K562 (cell line): ENCODE measurements at regions not wholly inside any gene's neighbourhood (a gene's known extent, or its start where the extent isn't known, plus 50 kb on each side); places are given as distances from the start of the nearest gene placed in this dataset.

Source experiments
- BACH1 ChIP-seq: fragments of 200-800 bp; sonication (Bioruptor generic); IDR thresholded peaks from 2 replicates; pipeline ENCODE4 v1.6.1; 2016; ENCODE audit warnings: missing genetic modification characterization, missing compliant biosample characterization
- BRF1 ChIP-seq: IDR thresholded peaks from 3 replicates; pipeline ENCODE4 v1.6.1; 2011; ENCODE audit warnings: borderline replicate concordance, mild to moderate bottlenecking; ENCODE audit not compliant: insufficient read length; ENCODE audit errors: extremely low read depth
- DEAF1 ChIP-seq: fragments of 450-650 bp; formaldehyde crosslinking; IDR thresholded peaks from 2 replicates; pipeline ENCODE4 v1.4.0; 2020; ENCODE audit warnings: mild to moderate bottlenecking, moderate library complexity
- FOXA1 ChIP-seq: fragments of 450-650 bp; IDR thresholded peaks from 2 replicates; pipeline ENCODE4 v1.6.1; 2016; ENCODE audit warnings: mild to moderate bottlenecking, borderline replicate concordance
- GABPB1 ChIP-seq: sonication (generic); formaldehyde crosslinking; IDR thresholded peaks from 2 replicates; pipeline ENCODE4 v1.8.0; 2022; ENCODE audit warnings: mild to moderate bottlenecking, missing genetic modification reagents
- HDAC8 ChIP-seq: fragments of 450-650 bp; IDR thresholded peaks from 2 replicates; pipeline ENCODE4 v1.6.1; 2016; ENCODE audit warnings: mild to moderate bottlenecking, missing genetic modification characterization, moderate library complexity, missing compliant biosample characterization
- HIVEP1 ChIP-seq: fragments of 250-450 bp; sonication (Bioruptor Pico); IDR thresholded peaks from 2 replicates; pipeline ENCODE4 v1.4.0; 2020; ENCODE audit warnings: mild to moderate bottlenecking
- NCOA4 ChIP-seq: fragments of 450-650 bp; IDR thresholded peaks from 2 replicates; pipeline ENCODE4 v1.6.1; 2018; ENCODE audit warnings: mild to moderate bottlenecking; ENCODE audit not compliant: partially characterized antibody
- PTTG1 ChIP-seq: fragments of 450-650 bp; IDR thresholded peaks from 2 replicates; pipeline ENCODE4 v1.6.1; 2016; ENCODE audit warnings: low read depth, mild to moderate bottlenecking, missing genetic modification characterization, missing compliant biosample characterization
- RCOR1 ChIP-seq, 2 experiments: IDR thresholded peaks; 2 replicates each; pipeline ENCODE4 v1.6.1; 2012; ENCODE audit warnings: low read depth in 2 of 2, low read length in 2 of 2, borderline replicate concordance in 1 of 2, improper control_type of control experiment in 1 of 2
- STAT5B ChIP-seq: fragments of 250-450 bp; sonication (Bioruptor Pico); IDR thresholded peaks from 2 replicates; pipeline ENCODE4 v1.8.0; 2021; ENCODE audit warnings: mild to moderate bottlenecking, inconsistent platforms
- TAF15 ChIP-seq: fragments of 200-400 bp; formaldehyde crosslinking; IDR thresholded peaks from 2 replicates; pipeline ENCODE4 v1.6.1; 2017; ENCODE audit warnings: mild to moderate bottlenecking, low read depth, low read length, moderate library complexity
- TAL1 ChIP-seq: fragments of 450-650 bp; IDR thresholded peaks from 2 replicates; pipeline ENCODE4 v1.6.1; 2016; ENCODE audit warnings: mild to moderate bottlenecking
- USF2 ChIP-seq: sonication (generic); formaldehyde crosslinking; IDR thresholded peaks from 2 replicates; pipeline ENCODE4 v1.5.0; 2020; ENCODE audit warnings: missing genetic modification reagents
- ZNF121 ChIP-seq: sonication (generic); formaldehyde crosslinking; conservative IDR thresholded peaks from 2 replicates; pipeline ENCODE4 v1.8.0; 2022; ENCODE audit warnings: missing genetic modification reagents
- ZNF224 ChIP-seq: sonication (generic); formaldehyde crosslinking; IDR thresholded peaks from 2 replicates; pipeline ENCODE4 v1.8.0; 2022; ENCODE audit warnings: mild to moderate bottlenecking, missing genetic modification reagents
- ZNF239 ChIP-seq: fragments of 250-450 bp; sonication (Bioruptor Pico); IDR thresholded peaks from 2 replicates; pipeline ENCODE4 v1.4.0; 2020; ENCODE audit warnings: mild to moderate bottlenecking
- ZNF668 ChIP-seq: fragments of 250-450 bp; sonication (Bioruptor Pico); IDR thresholded peaks from 2 replicates; pipeline ENCODE4 v1.8.0; 2022; ENCODE audit warnings: mild to moderate bottlenecking, inconsistent platforms
- TF ChIP-seq, protein P1 (sequence below), 2 experiments: fragments of 450-650 bp in 1 of 2; sonication (generic) in 1 of 2; formaldehyde crosslinking in 1 of 2; IDR thresholded peaks in 1 of 2; conservative IDR thresholded peaks in 1 of 2; 2 replicates each; pipeline versions ENCODE4 v1.6.1 to v1.8.1; 2016 to 2023; ENCODE audit warnings: mild to moderate bottlenecking in 2 of 2, moderate library complexity in 2 of 2, inconsistent platforms in 1 of 2, missing genetic modification reagents in 1 of 2

DNA sequence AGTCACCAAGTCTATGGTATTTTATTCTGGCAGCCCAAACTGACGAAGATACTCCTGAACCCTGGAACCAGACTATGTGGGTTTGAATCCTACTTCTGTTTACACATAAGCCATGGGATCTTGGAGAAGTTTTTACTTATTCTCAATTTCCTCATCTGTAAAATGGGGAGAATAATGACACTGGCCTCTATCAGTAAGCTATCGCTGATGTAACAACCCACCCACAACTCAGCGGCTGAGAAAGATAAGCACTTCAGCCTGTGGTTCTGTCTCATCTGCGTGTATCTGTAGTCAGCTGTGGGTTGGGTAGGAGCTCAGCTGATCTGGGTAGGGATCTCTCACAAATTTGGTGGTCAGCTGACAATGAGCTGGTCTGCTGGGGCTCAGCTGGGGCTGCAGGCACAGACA, 68.0 kb upstream of the ALX4 start (continued):
- TF ChIP-seq HDAC8 (no peak), GABPB1 (CRISPR knock-in tag) (no peak), FOXA1 (no peak), ZNF668 (no peak), USF2 (CRISPR knock-in tag) (peak; percentile 18; the same call in 1 of the 2 replicates), PTTG1 (tag) (no peak), NCOA4 (no peak), ZNF224 (CRISPR knock-in tag) (no peak), TAL1 (no peak), BRF1 (no peak), BACH1 (no peak), TAF15 (no peak), RCOR1 (IDR thresholded peaks at IDR 0.05; ENCODE audit: borderline replicate concordance in 1 of 2, low read depth in 2 of 2, low read length in 2 of 2) (peak in 1 of 2 experiments; percentile 53; a peak in 1 of 4 replicates), ZNF121 (CRISPR knock-in tag) (no peak), DEAF1 (CRISPR knock-in tag) (no peak), HIVEP1 (CRISPR knock-in tag) (no peak), STAT5B (CRISPR knock-in tag) (no peak), ZNF239 (CRISPR knock-in tag) (no peak)
- TF ChIP-seq, protein P1, sequence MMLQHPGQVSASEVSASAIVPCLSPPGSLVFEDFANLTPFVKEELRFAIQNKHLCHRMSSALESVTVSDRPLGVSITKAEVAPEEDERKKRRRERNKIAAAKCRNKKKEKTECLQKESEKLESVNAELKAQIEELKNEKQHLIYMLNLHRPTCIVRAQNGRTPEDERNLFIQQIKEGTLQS (IDR thresholded peaks at IDR 0.05): peak; percentile 58; the same call in 1 of the 2 replicates
- TF ChIP-seq, protein P1 (CRISPR knock-in tag; conservative IDR thresholded peaks at IDR 0.05): no peak
